ENCODE measurements at regions not wholly inside any gene's neighbourhood (a gene's known extent, or its start where the extent isn't known, plus 50 kb on each side); places are given as distances from the start of the nearest gene placed in this dataset.

DNA sequence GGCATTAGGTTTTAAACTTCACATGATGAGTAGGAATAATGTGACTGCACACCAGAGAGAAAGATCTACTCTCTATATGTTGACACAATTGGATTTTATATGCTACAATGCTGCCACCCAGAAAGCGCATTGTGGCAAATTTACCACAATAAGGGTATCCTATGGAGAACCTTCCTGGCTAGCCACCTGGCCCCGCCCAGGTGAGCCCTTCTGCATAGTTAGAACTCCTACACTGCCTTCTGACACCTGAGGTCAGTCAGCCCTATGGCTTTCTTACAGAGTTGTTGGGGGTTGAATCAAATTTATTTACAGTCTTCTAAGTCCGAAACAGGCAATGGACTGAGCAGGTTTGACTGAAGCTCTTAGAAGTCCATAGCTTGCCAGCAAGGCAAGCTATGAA is 153.8 kb upstream of the S100G start:
- TF ChIP-seq, protein P1, sequence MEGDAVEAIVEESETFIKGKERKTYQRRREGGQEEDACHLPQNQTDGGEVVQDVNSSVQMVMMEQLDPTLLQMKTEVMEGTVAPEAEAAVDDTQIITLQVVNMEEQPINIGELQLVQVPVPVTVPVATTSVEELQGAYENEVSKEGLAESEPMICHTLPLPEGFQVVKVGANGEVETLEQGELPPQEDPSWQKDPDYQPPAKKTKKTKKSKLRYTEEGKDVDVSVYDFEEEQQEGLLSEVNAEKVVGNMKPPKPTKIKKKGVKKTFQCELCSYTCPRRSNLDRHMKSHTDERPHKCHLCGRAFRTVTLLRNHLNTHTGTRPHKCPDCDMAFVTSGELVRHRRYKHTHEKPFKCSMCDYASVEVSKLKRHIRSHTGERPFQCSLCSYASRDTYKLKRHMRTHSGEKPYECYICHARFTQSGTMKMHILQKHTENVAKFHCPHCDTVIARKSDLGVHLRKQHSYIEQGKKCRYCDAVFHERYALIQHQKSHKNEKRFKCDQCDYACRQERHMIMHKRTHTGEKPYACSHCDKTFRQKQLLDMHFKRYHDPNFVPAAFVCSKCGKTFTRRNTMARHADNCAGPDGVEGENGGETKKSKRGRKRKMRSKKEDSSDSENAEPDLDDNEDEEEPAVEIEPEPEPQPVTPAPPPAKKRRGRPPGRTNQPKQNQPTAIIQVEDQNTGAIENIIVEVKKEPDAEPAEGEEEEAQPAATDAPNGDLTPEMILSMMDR (IDR thresholded peaks at IDR 0.05) = no peak

DNA sequence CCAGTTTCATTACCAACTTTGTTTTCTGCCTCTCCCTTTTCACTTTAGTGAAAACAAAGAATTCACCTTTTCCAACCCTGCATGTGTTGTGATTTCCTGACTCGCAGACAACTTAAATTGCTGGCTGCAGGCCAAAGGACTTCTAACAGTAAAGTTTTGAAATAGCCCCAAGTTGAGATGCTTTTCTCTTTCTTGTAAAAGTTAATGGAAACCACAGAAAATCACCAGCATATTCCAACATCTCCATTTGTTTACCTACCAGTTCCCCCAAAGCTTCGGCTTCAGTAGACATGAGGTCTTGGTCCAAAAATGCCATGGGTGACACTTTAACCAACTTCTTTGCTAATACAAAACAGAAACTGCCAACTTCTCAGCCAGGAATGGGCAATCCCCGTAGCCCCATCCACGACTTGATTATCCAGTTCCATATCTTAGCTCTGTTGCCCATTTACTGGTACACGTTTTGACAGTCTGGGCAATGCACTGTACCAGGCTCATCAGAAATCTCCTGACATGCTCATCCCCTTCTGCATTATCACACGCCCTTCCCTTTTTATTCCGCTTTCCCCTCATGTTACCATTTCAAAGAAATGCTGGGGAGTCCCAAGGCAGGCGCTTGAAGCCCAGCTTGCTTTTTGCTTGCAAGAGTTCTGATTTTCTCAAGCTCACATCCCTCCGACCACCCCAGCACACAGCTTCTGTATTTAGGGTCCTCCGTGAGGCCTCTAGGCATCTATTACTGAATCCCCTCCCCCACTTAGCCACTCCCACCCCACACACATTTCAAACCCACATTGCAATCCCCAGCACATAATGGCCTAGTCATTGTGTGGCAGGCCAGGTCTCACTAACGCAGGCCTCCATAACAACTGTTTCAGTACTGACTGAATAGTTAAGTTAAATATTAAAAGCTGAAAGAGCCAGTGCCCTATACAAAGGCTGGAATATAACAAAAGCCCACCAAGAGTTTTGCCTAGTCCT is 137.9 kb upstream of the S100G start:
- TF ChIP-seq, protein P1 (IDR thresholded peaks at IDR 0.05) = no peak

DNA sequence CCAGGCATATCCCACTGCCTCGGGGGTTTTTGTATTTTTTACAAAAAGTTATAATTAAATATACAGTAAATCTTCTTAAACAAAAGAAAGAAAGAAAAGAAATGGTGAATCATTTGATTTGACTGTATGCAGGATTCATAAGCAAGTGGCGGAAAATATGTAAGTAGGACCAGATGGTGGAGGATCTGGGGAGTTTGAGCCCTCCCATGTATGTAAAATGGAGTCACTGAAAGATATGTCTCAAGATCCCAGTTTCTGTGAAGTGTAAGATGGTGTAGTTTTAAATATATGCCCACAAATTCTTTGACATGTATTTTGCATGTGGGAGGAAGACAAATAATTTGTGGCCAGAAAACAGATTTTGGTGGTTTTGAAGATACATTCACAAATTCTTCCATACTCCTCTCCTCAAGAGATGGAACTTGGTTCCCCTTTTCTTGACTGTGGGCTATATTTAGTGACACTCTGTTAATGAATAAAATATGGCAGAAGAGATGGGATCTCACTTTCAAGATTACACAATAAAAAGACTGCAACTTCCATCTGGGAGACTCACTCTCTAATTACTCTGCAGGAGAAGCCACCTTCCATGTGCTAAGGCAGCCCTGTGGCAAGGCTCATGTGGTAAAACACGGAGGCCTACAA is 133.6 kb upstream of the S100G start:
- TF ChIP-seq, protein P1 (IDR thresholded peaks at IDR 0.05) = no peak

DNA sequence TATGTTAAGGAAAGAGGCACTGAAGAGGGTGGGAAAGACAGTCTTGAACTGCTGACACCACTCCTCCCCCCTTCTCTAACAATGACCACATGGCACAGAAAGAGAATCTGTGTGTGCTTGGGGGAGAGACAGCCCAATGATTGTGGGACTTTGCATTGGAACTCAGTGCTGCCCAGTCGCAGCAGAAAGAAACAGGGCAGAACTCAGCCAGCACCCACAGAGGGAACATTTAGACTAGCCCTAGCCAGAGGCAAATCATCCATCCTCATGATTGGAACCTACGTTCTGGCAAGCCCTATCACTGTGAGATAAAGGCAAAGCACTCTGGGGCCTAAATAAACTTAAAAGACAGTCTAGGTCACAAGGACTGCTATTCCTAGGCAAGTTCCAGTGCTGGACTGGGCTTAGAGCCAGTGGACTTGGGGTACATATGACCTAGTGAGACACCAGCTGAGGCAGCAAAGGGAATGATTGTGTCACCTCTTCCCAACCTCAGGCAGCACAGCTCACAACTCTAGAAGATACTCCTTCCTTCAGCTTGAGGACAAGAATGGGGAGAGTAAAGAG is 132.8 kb upstream of the S100G start:
- TF ChIP-seq, protein P1 (IDR thresholded peaks at IDR 0.05) = no peak

DNA sequence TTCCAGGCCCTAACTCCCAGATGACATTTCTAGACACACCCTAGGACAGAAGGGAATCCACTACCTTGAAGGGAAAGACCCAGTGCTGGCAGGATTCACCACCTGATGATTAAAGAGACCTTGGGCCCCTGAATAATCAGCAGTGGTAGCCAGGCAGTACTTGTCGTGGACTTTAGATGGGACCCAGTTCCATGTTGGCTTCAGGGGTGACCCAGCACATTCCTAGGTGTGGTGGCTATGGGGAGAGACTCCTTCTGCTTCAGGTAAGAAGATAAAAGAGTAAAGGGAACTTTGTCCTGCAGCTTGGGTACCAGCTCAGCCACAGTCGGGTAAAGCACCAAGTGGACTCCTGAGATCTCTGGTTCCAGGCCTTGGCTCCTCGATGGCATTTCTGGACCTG is 131.8 kb upstream of the S100G start:
- TF ChIP-seq, protein P1 (IDR thresholded peaks at IDR 0.05) = no peak

DNA sequence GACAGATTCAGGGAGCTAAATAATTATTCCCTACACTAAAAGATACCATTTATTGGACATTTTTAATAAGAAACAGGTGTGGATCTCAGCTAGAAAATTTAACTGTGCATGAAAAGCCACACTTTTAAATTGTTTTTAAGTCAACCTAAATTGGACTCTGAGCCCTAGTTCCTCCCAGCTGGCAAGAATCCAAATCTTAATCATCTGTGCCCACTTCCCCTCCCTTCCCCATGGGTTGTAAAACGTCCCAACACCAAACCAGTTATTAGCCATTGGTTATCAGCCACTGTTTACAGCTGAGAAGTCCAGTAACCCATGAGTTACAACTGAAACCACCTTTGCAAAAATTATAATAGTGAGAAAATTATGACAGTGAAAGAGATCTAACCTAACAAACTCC is 125.6 kb upstream of the S100G start:
- TF ChIP-seq, protein P1 (IDR thresholded peaks at IDR 0.05) = no peak

DNA sequence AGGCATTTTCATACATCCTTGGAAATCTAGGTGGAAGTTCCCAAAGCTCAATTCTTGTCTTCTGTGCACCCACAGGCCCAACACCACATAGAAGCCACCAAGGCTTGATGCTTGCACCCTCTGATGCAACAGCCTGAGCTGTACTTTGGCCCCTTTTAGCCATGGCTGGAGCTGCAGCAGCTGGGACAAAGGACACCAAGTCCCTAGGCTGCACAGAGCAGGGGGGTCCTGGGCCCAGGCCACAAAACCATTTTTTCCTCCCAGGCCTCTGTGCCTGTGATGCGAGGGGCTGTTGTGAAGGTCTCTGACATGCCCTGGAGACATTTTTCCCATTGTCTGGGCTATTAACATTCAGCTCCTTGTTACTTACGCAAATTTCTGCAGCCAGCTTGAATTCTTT is 124.0 kb upstream of the S100G start:
- TF ChIP-seq, protein P1 (IDR thresholded peaks at IDR 0.05) = no peak

All from LNCAP (cell line).